ENCODE measurements at regions not wholly inside any gene's neighbourhood (a gene's known extent, or its start where the extent isn't known, plus 50 kb on each side); places are given as distances from the start of the nearest gene placed in this dataset.

DNA sequence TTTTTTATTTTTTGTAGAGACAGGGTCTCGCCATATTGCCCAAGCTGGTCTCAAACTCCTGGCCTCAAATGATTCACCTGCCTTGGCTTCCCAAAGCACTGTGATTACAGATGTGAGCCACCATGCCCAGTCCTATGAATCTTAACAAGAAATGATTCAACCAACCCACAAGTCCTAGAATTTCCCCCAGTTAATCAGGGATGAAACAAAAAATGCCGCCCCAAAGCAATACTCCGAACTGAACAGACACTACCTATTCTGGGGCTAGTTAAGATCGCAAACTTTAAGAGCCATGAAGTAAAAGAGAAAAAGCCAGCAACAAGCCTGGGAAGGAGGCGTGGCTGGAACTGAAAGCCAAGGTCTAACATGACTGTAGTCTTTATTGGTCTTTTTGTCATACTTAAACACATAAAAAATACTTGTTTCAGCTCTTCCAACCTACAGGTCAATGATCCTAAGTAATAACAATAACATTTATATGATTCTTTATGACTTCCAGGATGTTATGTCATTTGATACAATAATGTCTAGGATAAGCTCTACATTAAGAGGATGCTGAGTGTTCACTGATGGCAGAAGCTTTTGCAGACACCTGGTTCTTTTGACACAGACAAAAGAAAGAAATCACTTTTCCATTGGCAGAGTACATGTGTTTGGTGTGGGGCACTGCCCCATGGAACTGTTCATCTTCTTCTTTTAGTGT lies 361.1 kb upstream of the TLE4 start:
- no peak for DNase-seq

DNA sequence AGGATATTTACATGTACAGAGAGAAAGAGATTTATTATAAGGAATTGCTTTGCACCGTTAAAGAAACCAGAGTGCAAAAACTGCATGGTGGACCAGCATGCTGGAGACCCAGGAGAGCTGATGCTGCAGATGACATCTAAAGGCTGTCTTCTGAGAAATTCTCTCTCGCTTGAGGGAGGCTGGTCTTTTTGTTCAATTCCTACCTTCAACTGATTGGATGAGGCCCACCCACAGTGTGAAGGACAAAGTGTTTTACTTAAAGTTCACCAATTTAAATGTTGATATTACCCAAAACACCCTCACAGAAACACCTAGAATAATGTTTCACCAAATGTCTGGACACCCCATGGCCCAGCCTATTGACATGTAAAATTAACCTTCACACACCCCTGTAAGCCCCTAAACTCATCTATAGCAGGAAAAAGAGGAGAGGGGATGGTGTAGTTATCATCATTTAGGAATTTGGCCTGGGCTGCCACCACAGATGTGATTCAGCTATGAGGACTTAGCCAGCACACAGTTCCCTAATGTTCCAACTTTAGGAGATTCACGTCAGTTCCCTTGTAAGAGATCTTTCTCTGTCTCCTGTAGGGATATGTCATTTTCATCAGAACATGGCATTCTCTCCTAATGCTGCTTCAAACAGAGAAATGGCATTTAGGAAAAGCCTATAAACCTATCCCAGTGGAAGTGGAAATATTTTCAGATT lies 358.2 kb upstream of the TLE4 start:
- DNase-seq = no peak

DNA sequence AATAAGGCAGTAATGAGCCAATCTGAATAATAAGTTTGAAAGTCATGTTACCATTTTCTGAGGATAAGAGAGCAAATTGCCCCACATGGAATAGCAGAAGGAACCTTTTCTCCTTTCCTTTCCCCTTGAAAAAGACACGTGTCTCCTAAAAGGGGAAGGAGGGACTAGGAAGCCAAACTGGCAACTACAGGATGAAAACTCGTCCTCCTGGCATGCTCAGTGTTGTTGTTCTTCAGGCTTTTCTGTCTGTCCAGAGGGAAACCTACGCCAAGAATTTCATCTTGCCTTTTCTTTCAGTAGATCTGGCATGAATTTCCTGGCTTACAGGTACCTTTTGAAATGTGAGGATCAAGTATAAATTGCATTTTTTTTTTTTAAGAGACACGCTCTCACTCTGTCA lies 355.9 kb upstream of the TLE4 start:
- DNase-seq = no peak

DNA sequence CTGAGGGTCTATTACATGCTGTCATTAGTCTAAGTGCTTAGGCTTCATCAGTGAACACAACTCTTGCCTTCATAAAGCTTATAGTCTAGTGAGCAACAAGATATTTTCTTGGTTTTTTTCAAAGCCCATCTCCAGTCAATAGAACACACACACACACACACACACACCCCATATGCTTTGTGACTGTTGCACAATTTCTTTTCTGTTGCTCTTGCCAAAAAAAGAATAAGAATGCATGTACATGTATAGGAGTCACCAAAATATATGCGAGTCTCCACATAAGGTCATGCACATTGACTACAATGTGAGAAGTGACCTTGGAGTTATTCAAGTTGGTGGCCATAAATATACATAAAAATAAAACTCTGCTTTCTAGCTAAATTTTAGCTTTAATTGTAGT lies 351.5 kb upstream of the TLE4 start:
- no peak for DNase-seq

DNA sequence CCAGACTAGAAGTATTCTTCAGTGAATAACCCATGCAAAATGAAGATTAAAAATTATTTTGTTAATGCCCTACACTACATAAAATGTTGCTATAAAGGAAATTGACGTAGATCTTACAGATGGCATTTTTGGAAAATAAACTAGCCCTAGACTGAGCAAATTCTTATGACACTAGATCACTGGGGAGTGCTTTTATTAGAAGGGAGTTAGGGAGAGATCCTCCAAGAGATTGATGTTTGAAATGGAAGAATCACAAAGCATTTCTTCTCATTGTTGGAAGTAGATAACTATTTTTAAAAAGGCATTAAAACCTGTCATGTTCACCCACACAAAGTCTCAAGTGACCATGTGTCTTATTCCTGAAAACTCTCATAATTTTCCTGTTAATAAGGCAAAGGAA lies 351.1 kb upstream of the TLE4 start:
- DNase-seq = no peak

DNA sequence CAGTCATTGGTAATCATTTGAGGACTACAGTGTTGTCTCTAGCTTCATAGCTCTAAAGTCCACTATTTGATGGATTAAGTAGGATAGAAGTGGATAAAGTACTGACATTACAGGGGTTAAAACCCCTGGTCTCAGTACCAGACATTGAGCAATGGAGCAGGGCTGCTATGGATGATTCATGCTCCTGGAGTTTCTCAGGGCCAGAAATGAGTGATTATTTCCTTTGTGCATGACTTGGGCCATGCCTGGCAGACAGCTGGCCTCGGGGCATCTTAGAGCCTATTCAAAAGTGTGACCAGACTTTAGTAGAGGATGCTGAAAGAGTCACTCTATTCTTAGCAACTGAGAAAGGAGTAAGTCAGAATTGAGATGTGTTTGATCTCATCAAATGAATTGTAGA lies 350.7 kb upstream of the TLE4 start:
- no peak for DNase-seq

DNA sequence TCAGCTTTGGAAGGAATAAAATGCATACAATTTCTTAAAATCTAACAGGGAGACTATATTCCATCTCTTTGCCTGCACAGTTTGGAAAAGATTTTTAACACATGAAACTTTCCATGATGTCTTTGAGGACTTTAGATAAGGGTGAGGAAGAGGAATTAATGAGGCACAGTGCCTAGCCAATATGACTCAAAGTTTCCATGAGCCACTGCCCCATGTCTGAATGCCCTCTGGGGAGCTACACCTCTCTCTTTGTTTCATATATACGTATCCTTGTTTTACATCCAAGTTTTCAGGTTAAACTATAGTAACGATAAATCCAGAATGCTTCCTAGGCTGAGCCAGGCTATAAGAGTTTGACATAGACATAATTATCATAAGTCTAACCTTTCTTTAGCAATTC lies 349.3 kb upstream of the TLE4 start:
- no peak for DNase-seq

DNA sequence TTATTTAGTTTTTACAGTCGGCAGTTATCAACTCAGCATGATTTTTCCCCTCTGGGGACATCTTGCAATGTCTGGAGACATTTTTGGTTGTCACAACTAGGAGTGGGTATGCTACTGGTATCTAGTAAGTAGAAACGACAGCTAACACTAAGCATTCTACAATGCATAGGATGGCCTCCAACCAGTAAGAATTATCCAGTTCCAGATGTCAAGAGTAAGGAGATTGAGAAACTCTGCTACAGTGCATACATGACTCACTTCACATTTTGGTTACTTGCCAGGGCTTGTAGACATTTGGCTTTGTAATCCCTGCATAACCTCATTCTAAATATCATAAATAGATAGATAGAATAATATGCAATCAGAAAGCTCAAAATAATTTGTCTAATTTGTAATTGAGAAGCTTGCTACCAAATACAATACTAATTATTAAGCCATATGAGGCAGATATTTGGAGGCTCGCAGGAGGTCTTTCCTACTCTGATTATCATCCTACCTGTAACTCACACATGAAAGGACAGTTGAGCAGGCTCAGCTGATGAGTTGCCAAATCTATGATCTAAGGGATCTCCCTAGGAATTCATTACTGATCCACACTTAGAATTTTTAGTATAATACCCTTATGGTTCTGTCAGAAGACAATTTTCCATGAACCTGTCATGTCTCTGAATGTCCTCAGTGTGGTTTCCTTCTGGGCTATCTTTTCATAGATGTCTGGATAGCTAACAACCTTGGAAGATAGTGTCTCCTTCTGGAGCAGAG lies 346.9 kb upstream of the TLE4 start:
- DNase-seq = no peak

DNA sequence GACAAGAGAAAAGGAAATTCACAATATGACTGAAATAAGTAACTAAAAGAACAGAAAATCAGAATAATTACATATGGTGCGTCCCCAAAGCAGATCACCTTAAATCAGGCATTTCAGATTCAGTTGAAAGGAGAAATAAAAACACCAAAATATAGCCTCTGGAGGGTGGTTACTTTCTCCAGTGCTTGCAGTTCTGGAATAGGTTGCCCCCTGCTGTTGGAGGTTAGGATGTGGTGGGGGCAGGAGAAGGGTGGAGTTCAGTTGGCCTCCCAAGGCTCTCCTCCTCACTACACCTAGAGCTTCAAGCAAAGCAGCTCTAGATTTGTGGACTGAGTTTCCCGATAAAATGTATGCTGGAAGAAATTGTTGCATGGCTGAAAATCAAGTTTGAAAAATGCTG lies 338.2 kb upstream of the TLE4 start:
- no peak for DNase-seq

DNA sequence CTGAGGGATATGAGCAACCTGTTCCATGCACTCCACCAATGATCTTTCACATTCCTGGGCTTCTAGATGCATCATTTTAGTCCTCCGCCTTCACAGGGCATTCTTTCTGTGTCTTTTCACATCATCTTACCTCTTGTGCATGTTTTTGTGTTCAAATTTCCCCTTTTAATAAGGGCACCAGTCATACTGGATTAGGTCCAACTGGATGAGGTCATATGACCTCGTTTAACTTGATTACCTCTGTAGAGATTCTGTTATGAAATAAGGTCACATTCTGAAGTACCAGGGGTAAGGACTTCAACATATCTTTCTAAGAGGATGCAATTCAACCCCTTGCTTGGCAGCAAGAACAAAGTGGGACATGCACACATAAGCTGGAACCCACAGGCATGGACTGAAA lies 335.3 kb upstream of the TLE4 start:
- no peak for DNase-seq

DNA sequence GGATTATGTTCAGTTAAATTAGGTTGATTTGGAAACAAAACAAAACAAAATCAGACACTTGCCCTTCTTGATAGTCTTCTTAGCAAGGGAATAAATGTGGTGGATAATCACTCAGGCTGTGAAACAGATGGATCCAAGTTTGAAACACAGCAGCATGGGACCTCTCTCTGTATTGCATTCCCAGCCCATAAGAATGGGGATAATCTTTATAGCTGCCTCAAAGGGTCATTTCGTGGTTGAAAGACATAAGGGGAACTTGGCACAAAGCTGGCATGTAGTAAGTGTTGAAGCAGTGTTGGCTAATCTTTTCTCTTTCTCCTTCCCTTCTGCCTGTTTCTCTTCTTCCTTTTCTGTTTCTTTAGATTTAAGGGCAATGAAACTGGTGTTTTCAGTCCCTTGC lies 333.9 kb upstream of the TLE4 start:
- no peak for DNase-seq

DNA sequence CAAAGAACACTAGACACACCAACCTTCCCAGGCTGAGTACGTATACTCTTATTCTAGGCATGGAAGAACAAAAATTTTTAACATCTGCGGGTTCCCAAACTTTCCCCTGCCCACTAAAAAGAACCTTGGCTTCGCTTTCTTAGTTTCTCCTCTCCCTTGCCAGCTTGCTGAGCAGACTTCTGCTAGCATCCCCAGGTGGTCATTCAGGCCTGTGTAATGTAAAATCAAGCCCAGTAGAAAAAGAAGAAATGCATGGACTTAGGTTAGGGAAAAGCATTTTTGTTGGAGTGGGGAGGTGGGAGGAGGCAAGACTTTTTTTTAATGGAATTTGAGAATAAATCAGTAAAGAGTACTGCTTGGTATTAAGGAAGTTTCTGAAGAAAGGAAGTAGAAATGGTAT lies 331.0 kb upstream of the TLE4 start:
- DNase-seq = no peak

DNA sequence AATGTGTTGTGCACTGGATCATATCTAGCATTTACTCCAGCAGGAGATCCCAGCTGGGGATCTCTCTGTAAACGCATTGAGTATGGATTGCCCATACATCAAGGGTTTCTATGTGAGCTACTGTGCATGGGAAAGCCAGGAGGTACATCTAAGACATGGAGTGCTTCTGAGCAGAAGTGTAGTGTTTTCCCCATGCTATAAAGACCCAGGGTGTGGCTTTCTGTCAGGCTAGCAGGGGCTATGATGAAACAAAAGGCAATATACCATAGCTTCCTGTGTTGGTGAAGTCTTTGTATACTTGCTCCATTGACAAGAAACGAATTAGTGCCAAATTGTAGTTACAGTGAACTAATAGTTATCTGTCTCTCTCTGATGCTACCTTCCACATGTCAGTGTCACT lies 329.3 kb upstream of the TLE4 start:
- no peak for DNase-seq

DNA sequence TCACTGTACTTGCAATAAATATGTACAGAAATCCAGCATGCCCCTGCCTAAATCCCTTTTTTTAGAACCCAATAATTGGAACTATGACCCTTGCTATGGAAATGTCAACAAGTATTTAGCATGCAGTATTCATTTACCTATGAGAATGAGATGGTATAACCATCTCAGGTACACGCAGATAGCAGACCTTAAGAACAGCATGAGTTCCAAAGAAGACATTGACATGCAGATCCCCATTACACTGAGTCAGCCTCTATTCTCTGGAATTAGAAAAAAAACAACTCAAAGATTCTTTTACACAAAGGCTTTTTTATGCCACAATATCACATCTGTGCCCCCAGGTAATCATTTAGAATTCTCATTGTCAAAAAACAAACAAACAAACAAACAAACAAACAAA lies 325.6 kb upstream of the TLE4 start:
- no peak for DNase-seq

DNA sequence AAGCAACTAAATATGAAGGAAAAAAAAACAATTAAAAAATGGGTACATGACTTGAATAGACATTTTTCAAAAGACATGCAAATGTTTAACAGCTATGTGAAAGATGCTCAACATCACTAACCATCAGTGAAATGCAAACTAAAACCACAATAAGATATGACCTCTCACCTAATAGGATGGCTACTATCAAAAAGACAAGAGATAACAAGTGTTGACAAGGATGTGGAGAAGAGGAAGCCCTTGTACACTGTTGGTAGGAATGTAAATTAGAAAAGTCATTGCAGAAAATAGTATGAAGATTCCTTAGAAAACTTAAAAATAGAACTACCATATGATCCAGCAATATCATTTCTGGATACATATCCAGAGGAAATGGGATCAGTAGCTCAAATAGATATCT lies 324.7 kb upstream of the TLE4 start:
- DNase-seq = no peak

DNA sequence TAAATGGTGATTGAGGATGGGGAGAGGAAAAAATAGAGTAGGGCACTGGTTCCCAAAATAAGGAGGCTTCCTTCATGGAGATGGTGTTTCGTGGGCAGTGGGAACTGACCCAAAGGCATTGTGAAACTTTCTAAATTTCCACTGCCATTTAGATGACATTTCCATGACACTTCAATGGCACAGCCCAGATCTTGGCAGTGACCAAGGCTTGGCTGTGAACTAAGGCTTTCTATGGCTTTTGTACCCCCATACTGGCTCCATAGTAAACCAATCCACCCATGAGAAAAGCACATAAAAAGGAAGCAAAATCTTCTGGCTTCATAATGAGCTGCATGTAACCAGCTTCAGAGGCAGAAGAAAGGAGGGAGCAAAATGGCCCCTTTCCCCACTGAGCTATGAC lies 321.0 kb upstream of the TLE4 start:
- no peak for DNase-seq

DNA sequence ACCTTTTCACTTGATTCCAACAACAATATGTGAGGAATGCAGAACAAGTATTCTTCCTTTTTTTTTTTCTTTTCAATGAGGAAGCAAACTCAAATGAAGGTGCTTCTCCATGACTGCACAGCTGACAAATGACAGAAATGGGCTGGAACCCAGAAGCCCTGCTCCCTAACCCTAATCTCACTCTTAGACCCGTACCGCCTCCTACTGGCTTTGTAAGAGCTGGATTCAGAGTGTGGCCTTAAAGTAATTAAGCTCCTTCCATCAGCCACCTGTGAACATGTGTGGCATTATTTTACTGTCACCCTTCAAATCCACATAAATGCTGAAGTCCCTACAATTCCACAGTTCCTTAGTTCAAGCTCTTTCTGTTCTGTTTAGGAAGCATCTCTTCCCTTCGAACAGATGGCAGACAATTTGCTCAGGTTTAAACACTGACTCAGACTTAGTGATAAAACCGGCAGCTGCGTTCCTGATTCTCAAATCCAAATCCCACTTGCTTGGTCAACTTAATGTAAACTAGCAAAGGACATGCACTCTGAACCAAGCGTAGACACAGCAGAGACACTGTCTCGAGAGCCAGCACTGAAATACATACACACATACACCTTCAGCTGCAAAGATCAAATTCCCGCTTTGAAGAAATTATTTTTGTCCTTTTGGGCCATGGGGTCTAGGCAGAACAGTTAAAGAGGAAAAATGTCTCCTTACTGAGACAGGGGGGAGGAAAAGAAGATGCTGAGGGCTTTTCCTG lies 316.7 kb upstream of the TLE4 start:
- no peak for DNase-seq

DNA sequence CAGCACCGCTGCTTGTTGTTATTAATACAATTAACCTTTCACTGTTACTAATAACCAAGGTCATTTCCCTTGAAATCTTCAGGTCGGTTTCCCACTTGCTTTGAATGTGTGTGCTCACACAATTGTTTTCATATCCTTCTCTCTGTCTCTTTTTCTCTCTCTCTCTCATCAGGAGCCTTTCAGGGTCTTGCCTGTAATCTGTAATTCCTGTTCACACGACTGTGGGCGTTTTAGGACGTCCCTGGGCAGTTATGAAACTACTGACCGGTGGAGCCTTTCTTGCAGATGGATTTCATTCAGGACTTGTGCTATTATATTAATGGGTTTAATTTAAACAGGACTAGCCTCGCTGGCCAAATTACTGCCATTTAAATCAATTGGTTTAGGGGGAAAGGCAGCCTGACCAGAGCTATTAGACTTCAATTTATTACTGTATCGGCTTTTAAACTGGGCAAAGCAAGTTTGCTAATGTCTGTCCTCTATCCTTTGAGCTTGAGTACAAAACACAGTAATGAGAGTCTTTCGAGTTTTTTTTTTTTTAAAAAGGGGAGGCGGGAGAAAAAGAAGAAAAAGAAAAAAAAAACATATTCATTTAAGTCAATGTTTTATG lies 316.0 kb upstream of the TLE4 start:
- no peak for DNase-seq

DNA sequence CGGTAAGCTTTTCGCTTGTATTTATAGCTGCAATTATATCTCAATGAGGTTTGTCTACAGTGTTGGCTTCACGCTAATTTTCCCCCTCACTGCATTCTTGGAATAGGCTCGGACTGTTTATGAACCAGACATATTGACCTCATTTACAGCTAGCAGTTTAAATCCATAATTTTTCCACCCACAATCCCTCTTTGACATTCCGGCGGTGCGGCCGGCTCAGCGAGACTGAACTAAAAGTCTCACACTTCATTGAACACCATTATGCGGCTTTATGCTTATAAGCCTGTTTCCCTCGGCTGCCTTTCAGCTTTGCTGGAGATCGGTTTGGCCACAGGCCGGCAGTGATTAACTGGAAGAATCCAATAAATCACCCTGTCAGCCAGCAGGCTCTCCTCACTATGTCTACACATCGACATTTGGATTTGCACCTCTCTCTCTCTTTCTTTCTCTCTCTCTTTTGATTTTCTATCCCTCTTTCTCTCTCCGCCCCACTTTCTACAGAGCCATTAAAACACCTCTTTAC lies 315.0 kb upstream of the TLE4 start:
- DNase-seq = peak; percentile 16 to 23

DNA sequence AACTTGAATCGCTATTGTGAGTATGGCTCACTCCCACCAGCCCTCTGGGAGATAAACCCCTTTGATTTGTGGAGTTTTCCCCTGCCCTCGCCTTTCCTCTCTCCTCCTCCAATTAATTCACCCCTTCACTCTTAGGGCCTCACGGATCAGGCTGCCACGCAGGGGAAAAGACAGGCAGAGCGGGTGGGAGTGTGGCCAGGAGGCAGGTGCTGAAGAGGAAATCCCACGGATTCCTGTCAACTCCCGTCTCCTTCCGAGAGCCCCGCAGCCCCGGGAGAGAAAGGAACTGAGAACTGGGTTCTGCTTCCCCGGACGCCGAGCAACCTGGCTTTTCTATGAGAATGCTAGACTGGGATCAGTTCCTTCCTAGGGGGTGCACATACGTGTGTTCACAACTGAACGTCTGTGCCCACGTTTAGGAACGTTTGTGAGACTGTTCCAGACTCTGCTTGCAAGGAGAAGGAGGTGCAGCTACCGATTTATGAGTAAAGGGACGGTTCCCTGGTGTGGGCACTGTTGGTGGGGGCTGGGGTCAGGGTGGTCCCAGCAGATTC lies 314.5 kb upstream of the TLE4 start:
- peak in 1 of 2 donors; percentile 3 for DNase-seq

DNA sequence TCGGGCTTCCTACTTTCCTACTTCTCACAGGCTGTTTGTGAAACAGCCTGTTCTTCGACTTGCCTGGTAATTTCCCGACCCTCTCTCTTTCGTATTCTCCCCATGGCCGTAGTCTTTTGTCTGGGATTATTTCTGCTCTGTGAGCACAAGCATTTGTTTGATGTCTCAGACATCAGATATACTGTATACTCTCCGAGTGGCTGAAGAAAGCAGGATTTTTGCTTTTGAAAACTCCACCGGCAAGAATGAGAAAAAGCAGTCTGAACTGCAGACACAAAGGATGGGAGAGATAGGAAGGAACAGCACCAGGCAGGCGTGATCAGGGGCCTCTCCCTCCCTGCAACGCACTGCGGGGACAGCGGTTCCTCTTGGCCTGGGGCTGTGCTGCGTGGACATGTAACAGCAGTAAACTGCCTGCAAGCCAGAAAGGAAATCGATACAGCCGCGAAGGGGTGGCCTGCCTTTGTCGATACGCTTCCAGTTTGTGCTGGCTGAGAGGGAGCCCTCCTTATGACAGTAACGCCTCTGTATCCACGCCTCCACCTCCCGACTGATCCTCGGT lies 313.9 kb upstream of the TLE4 start:
- DNase-seq = no peak
